ENCODE measurements at regions not wholly inside any gene's neighbourhood (a gene's known extent, or its start where the extent isn't known, plus 50 kb on each side); places are given as distances from the start of the nearest gene placed in this dataset.

GRCh38 chr2:147099845-147100244 is 745.0 kb upstream of the ACVR2A start:
- Histone ChIP-seq H3K4me1 (replicated peaks; ENCODE audit: insufficient read depth) (peaks cover 26% of the 10 kb centered on the region), H3K27ac (peak overlapping the region; percentile 47), H3K9me2 (ENCODE audit: insufficient read depth) (no peaks in the 10 kb centered on the region), H3K27me3 (ENCODE audit: insufficient read depth, low read depth) (no peaks in the 10 kb centered on the region), H3K9me3 (ENCODE audit: insufficient read depth, low read depth) (no peaks in the 10 kb centered on the region), H3F3A (ENCODE audit: insufficient read depth, low read depth) (peaks cover 14% of the 10 kb centered on the region; the same call in 1 of the 2 replicates), H4K20me1 (ENCODE audit: insufficient read depth) (no peaks in the 10 kb centered on the region), H3K4me3 (no peak overlapping the region), H3K36me3 (ENCODE audit: low read depth) (no peaks in the 10 kb centered on the region), H2AFZ (no peak overlapping the region), H3K4me2 (peak overlapping the region; percentile 54), H3K79me2 (ENCODE audit: low read depth) (no peaks in the 10 kb centered on the region)
- intact Hi-C loops (cut with micrococcal nuclease; ENCODE audit: unreplicated experiment) = loop anchor here (10.0 kb wide), 1 partner anchor 175 kb away; no protein-coding TSS in a partner anchor
- DNase-seq = peak; percentile 25 to 76
- TF ChIP-seq CTCF (conservative IDR thresholded peaks at IDR 0.05) (no peak), EZH2 (IDR thresholded peaks at IDR 0.05; ENCODE audit: low read depth) (no peak)
- POLR2A ChIA-PET (ENCODE audit: unreplicated experiment) = interaction anchor here (0.6 to 0.8 kb wide), 3 partner anchors 77 to 235 kb away, joined by 5 to 9 read pairs (median 6); no protein-coding TSS in a partner anchor
- CTCF ChIA-PET = no interaction called here
- no TSS peak for BruUV-seq (replicated peaks)

- Histone ChIP-seq H3K9me3 (ENCODE audit: insufficient read depth, low read depth) (no peaks in the 10 kb centered on the region), H3F3A (ENCODE audit: insufficient read depth, low read depth) (peaks cover 14% of the 10 kb centered on the region; the same call in 1 of the 2 replicates), H3K9me2 (ENCODE audit: insufficient read depth) (no peaks in the 10 kb centered on the region), H3K79me2 (ENCODE audit: low read depth) (no peaks in the 10 kb centered on the region), H4K20me1 (ENCODE audit: insufficient read depth) (no peaks in the 10 kb centered on the region), H3K4me3 (no peak overlapping the region), H3K27ac (no peak overlapping the region), H3K27me3 (ENCODE audit: insufficient read depth, low read depth) (no peaks in the 10 kb centered on the region), H2AFZ (no peak overlapping the region), H3K4me2 (peak overlapping the region; percentile 54; the same call in 1 of the 2 replicates), H3K4me1 (replicated peaks; ENCODE audit: insufficient read depth) (peaks cover 26% of the 10 kb centered on the region), H3K36me3 (ENCODE audit: low read depth) (no peaks in the 10 kb centered on the region)
- no peak for TF ChIP-seq CTCF (conservative IDR thresholded peaks at IDR 0.05)
- no peak for TF ChIP-seq EZH2 (IDR thresholded peaks at IDR 0.05; ENCODE audit: low read depth)
- intact Hi-C loops (cut with micrococcal nuclease; ENCODE audit: unreplicated experiment) = no loop called here
- BruUV-seq (replicated peaks) = no TSS peak
- DNase-seq = no peak
- CTCF ChIA-PET = interaction anchor here (0.6 kb wide), 1 partner anchor 15 kb away, joined by 3 read pairs; no protein-coding TSS in a partner anchor
- POLR2A ChIA-PET (ENCODE audit: unreplicated experiment) = no interaction called here
Observed at GRCh38 chr2:147098940-147099339, 745.9 kb upstream of the ACVR2A start.

GRCh38 chr2:147097747-147098146 is 747.1 kb upstream of the ACVR2A start:
- TF ChIP-seq EZH2 (IDR thresholded peaks at IDR 0.05; ENCODE audit: low read depth) (no peak), CTCF (conservative IDR thresholded peaks at IDR 0.05) (no peak)
- no TSS peak for BruUV-seq (replicated peaks)
- H3K27me3 ChIP-seq (ENCODE audit: insufficient read depth, low read depth) = no peaks in the 10 kb centered on the region
- H3K79me2 ChIP-seq (ENCODE audit: low read depth) = no peaks in the 10 kb centered on the region
- no peak for DNase-seq
- H3K27ac ChIP-seq = no peak overlapping the region
- no peaks in the 10 kb centered on the region for H3K9me2 ChIP-seq (ENCODE audit: insufficient read depth)
- POLR2A ChIA-PET (ENCODE audit: unreplicated experiment) = no interaction called here
- H3K9me3 ChIP-seq (ENCODE audit: insufficient read depth, low read depth) = no peaks in the 10 kb centered on the region
- CTCF ChIA-PET = no interaction called here
- peaks cover 26% of the 10 kb centered on the region for H3K4me1 ChIP-seq (replicated peaks; ENCODE audit: insufficient read depth)
- peaks cover 14% of the 10 kb centered on the region; the same call in 1 of the 2 replicates for H3F3A ChIP-seq (ENCODE audit: insufficient read depth, low read depth)
- no peak overlapping the region for H3K4me2 ChIP-seq
- H2AFZ ChIP-seq = no peak overlapping the region
- no peak overlapping the region for H3K4me3 ChIP-seq
- H4K20me1 ChIP-seq (ENCODE audit: insufficient read depth) = no peaks in the 10 kb centered on the region
- no peaks in the 10 kb centered on the region for H3K36me3 ChIP-seq (ENCODE audit: low read depth)
- intact Hi-C loops (cut with micrococcal nuclease; ENCODE audit: unreplicated experiment) = no loop called here
